Mammary epithelial cell (primary cell): ENCODE measurements at regions not wholly inside any gene's neighbourhood (a gene's known extent, or its start where the extent isn't known, plus 50 kb on each side); places are given as distances from the start of the nearest gene placed in this dataset.

ENCODE experiments used
- CTCF ChIP-seq, 2 donors: IDR thresholded peaks in 1 of 2; conservative IDR thresholded peaks in 1 of 2; 2 replicates each; pipeline ENCODE4 v1.5.1; 2011 to 2012; ENCODE audit warnings: inconsistent platforms in 2 of 2, low read length in 2 of 2, mild to moderate bottlenecking in 2 of 2, control low read depth in 1 of 2, low read depth in 1 of 2; ENCODE audit not compliant: insufficient read depth in 1 of 2; ENCODE audit errors: extremely low read depth in 1 of 2
- EZH2 ChIP-seq: IDR thresholded peaks from 2 replicates; pipeline ENCODE4 v1.6.1; 2012; ENCODE audit warnings: low read length, inconsistent platforms, borderline replicate concordance

GRCh38 chr5:39495227-39495626, 70.4 kb upstream of the DAB2 start:
- TF ChIP-seq CTCF (conservative IDR thresholded peaks at IDR 0.05 in 1 of 2, IDR thresholded peaks at IDR 0.05 in 1 of 2; ENCODE audit: extremely low read depth in 1 of 2, insufficient read depth in 1 of 2, low read depth in 1 of 2, low read length in 2 of 2) (no peak), EZH2 (no peak)
